NB4 (cell line): ENCODE measurements at regions not wholly inside any gene's neighbourhood (a gene's known extent, or its start where the extent isn't known, plus 50 kb on each side); places are given as distances from the start of the nearest gene placed in this dataset.

ENCODE experiments used
- DNase-seq: peaks from one replicate; pipeline ENCODE4 v3.0.0; 2010; ENCODE audit warnings: low read depth
- H3K4me3 ChIP-seq: one replicate; pipeline ENCODE4 v1.5.1; 2011; ENCODE audit warnings: mild to moderate bottlenecking, low read depth, low read length, moderate library complexity
- CTCF ChIP-seq: IDR thresholded peaks from one replicate; pipeline ENCODE4 v1.5.1; 2012; ENCODE audit warnings: low read depth, low read length
- MAX ChIP-seq: IDR thresholded peaks from 2 replicates; pipeline ENCODE4 v1.6.1; 2011; ENCODE audit warnings: low read depth, low read length
- MYC ChIP-seq: IDR thresholded peaks from 2 replicates; pipeline ENCODE4 v1.6.1; 2011; ENCODE audit warnings: low read depth, low read length
- POLR2A ChIP-seq: IDR thresholded peaks from 2 replicates; pipeline ENCODE4 v1.6.1; 2011; ENCODE audit warnings: mild to moderate bottlenecking; ENCODE audit not compliant: insufficient read length; ENCODE audit errors: extremely low read depth

GRCh38 chr20:60263725-60264709 is 305.8 kb downstream of the CDH26 start:
- no peak for DNase-seq
- no peak for TF ChIP-seq MAX
- no peak for TF ChIP-seq POLR2A
- no peak for TF ChIP-seq MYC
- H3K4me3 ChIP-seq: no peak overlapping the region

GRCh38 chr20:60266177-60266823 is 308.1 kb downstream of the CDH26 start:
- no peak for DNase-seq
- TF ChIP-seq MYC: no peak
- TF ChIP-seq MAX: no peak
- TF ChIP-seq CTCF: no peak
- TF ChIP-seq POLR2A: no peak
- H3K4me3 ChIP-seq: no peak overlapping the region

- TF ChIP-seq MYC (no peak), MAX (no peak), CTCF (no peak), POLR2A (no peak)
- no peak for DNase-seq
- no peak overlapping the region for H3K4me3 ChIP-seq
Observed at GRCh38 chr20:60268491-60268890, 310.3 kb downstream of the CDH26 start.

- no peak overlapping the region for H3K4me3 ChIP-seq
- DNase-seq: no peak
- TF ChIP-seq MAX (no peak), CTCF (no peak), POLR2A (no peak), MYC (no peak)
Observed at GRCh38 chr20:60269573-60270162, 311.4 kb downstream of the CDH26 start.

- no peak for TF ChIP-seq CTCF
- no peak for TF ChIP-seq MYC
- no peak for TF ChIP-seq POLR2A
- TF ChIP-seq MAX: no peak
- H3K4me3 ChIP-seq: no peak overlapping the region
- no peak for DNase-seq
Observed at GRCh38 chr20:60270341-60270740, 312.1 kb downstream of the CDH26 start.

GRCh38 chr20:60271597-60271996 is 313.4 kb downstream of the CDH26 start:
- no peak for TF ChIP-seq CTCF
- no peak for TF ChIP-seq MYC
- no peak for TF ChIP-seq MAX
- TF ChIP-seq POLR2A: no peak
- no peak overlapping the region for H3K4me3 ChIP-seq
- no peak for DNase-seq
